ENCODE measurements at regions not wholly inside any gene's neighbourhood (a gene's known extent, or its start where the extent isn't known, plus 50 kb on each side); places are given as distances from the start of the nearest gene placed in this dataset.

GRCh38 chr5:57948091-57948490 is 465.5 kb upstream of the ACTBL2 start:
- no peak for TF ChIP-seq POLR2A (IDR thresholded peaks at IDR 0.05)
- TF ChIP-seq CTCF (IDR thresholded peaks at IDR 0.05 in 8 of 11, conservative IDR thresholded peaks at IDR 0.05 in 3 of 11) = no peak

Data from spleen (tissue), 7 donors.